GM12878 (cell line): ENCODE measurements at regions not wholly inside any gene's neighbourhood (a gene's known extent, or its start where the extent isn't known, plus 50 kb on each side); places are given as distances from the start of the nearest gene placed in this dataset.

Source experiments
- CHD4 ChIP-seq: fragments of 200-600 bp; sonication (generic); IDR thresholded peaks from 2 replicates; pipeline ENCODE4 v1.6.1; 2016; ENCODE audit warnings: mild to moderate bottlenecking
- CTCF ChIP-seq, 3 experiments: IDR thresholded peaks in 2 of 3; conservative IDR thresholded peaks in 1 of 3; 2 replicates each; pipeline ENCODE4 v1.5.1; 2011; ENCODE audit warnings: low read depth in 3 of 3, low read length in 3 of 3, mild to moderate bottlenecking in 3 of 3, control low read depth in 2 of 3, moderate library complexity in 2 of 3, inconsistent platforms in 1 of 3, mixed read lengths in 1 of 3; ENCODE audit not compliant: control insufficient read depth in 2 of 3, insufficient read depth in 1 of 3; ENCODE audit errors: extremely low read depth in 1 of 3
- SREBF2 ChIP-seq: IDR thresholded peaks from 2 replicates; pipeline ENCODE4 v1.6.1; 2012; ENCODE audit warnings: mild to moderate bottlenecking, low read length

DNA sequence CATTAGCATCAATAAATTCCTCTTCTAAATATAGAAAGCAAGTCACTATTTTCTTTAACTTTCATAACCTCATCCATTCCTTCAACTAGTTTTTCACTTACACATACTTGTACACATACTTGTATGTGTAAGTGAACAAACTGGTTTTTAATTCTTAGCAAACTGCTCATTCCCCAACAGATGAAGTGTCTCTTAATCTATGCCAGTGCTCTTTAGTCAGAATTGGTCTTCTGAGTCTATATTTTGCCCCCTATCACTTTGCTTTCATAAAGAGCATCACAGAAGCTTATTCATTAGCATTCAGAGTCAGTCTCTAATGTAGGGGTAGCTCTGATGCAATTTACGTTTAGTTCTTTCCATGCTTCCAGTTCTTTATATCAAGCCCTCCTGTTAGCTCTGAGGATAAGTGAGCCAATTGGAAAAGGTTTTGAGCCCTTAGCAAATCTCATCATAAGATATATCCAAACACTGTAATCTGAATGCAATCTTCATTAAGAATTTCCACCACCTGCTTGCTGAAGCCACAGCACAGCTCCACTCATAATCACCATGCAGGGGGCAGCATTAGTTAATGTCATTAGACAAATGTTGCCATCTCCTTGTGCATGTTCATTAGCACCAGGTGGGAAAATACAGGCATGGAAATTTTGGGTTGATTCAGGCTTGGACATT, 178.5 kb upstream of the SLC24A2 start:
- TF ChIP-seq CHD4 (no peak), SREBF2 (no peak), CTCF (IDR thresholded peaks at IDR 0.05 in 2 of 3, conservative IDR thresholded peaks at IDR 0.05 in 1 of 3; ENCODE audit: control insufficient read depth in 2 of 3, extremely low read depth in 1 of 3, insufficient read depth in 1 of 3, low read depth in 3 of 3, low read length in 3 of 3) (peak in 1 of 3 experiments; percentile 32; a peak in 2 of 6 replicates)
